Mesendoderm (in vitro differentiated cells): ENCODE measurements at regions not wholly inside any gene's neighbourhood (a gene's known extent, or its start where the extent isn't known, plus 50 kb on each side); places are given as distances from the start of the nearest gene placed in this dataset.

ENCODE experiments used
- DNase-seq: peaks from one replicate; pipeline ENCODE4 v3.0.0; 2013
- H2AK5ac ChIP-seq: 2 replicates; pipeline ENCODE4 v1.6.1; 2013; ENCODE audit warnings: low read length, inconsistent platforms
- H2BK120ac ChIP-seq: 2 replicates; pipeline ENCODE4 v1.6.1; 2013; ENCODE audit warnings: low read depth, mild to moderate bottlenecking, low read length, moderate library complexity, mixed read lengths
- H2BK15ac ChIP-seq: replicated peaks from 2 replicates; pipeline ENCODE4 v1.6.1; 2013; ENCODE audit warnings: low read depth, mild to moderate bottlenecking, moderate library complexity
- H2BK5ac ChIP-seq: 2 replicates; pipeline ENCODE4 v1.6.1; 2013; ENCODE audit warnings: low read length, inconsistent platforms
- H3K18ac ChIP-seq: 2 replicates; pipeline ENCODE4 v1.6.1; 2013; ENCODE audit warnings: mild to moderate bottlenecking, low read length, mixed read lengths
- H3K23ac ChIP-seq: one replicate; pipeline ENCODE4 v1.6.1; 2013; ENCODE audit warnings: low read length
- H3K27ac ChIP-seq: 2 replicates; pipeline ENCODE4 v1.5.1; 2013; ENCODE audit warnings: low read depth, mild to moderate bottlenecking, inconsistent platforms, low read length, moderate library complexity
- H3K27me3 ChIP-seq: 2 replicates; pipeline ENCODE4 v1.6.1; 2013; ENCODE audit warnings: low read length, control low read depth, mild to moderate bottlenecking, inconsistent platforms; ENCODE audit not compliant: insufficient read depth, poor library complexity
- H3K36me3 ChIP-seq: 2 replicates; pipeline ENCODE4 v1.6.1; 2013; ENCODE audit warnings: low read length, inconsistent platforms; ENCODE audit not compliant: control insufficient read depth, insufficient read depth
- H3K4ac ChIP-seq: one replicate; pipeline ENCODE4 v1.6.1; 2013; ENCODE audit warnings: low read depth, mild to moderate bottlenecking, low read length, moderate library complexity
- H3K4me1 ChIP-seq: 2 replicates; pipeline ENCODE4 v1.6.1; 2013; ENCODE audit warnings: low read depth, low read length, inconsistent platforms; ENCODE audit not compliant: control insufficient read depth
- H3K4me2 ChIP-seq: 2 replicates; pipeline ENCODE4 v1.6.1; 2013; ENCODE audit warnings: low read length
- H3K4me3 ChIP-seq: 2 replicates; pipeline ENCODE4 v1.5.1; 2013; ENCODE audit warnings: mild to moderate bottlenecking, low read length
- H3K56ac ChIP-seq: one replicate; pipeline ENCODE4 v1.6.1; 2013; ENCODE audit warnings: low read length
- H3K79me1 ChIP-seq: 2 replicates; pipeline ENCODE4 v1.6.1; 2013; ENCODE audit warnings: low read length, inconsistent platforms
- H3K79me2 ChIP-seq: 2 replicates; pipeline ENCODE4 v1.6.1; 2013; ENCODE audit warnings: mild to moderate bottlenecking, low read length; ENCODE audit not compliant: control insufficient read depth, insufficient read depth
- H3K9ac ChIP-seq: 2 replicates; pipeline ENCODE4 v1.6.1; 2013; ENCODE audit warnings: low read length, inconsistent platforms
- H4K5ac ChIP-seq: one replicate; pipeline ENCODE4 v1.6.1; 2013; ENCODE audit warnings: low read length
- H4K8ac ChIP-seq: one replicate; pipeline ENCODE4 v1.6.1; 2013; ENCODE audit warnings: low read depth, mild to moderate bottlenecking, control low read depth, low read length, moderate library complexity
- WGBS: extraction: QIAGEN DNeasy Blood & Tissue Kit; methylation state at CpG from one replicate; pipeline ENCODE4 v1.1.7; 2013; ENCODE audit warnings: low lambda C conversion rate, missing lambda C conversion rate; ENCODE audit not compliant: insufficient coverage; ENCODE audit errors: extremely low coverage; 5-methylcytosine and 5-hydroxymethylcytosine counted together

DNA sequence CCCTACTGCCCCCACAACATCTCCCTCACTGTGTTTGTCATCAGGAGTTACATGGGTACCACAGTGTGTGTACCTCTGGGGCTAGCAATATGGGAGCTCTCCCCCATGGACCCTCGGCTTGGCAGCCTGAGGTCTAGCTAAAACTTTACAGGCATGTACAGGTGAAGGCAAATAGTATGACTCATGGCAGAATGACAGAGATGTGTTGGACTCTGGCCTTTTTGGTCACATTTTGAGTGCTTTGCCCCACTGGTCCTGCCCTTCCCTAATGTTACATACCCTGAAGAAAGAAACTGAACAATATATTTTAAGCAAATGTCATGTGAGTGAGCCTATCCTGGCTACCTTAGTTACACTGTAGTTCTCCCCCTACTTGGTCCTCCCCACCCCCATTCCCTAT lies 124.0 kb downstream of the NGF start:
- H4K5ac ChIP-seq: no peak overlapping the region
- no peak overlapping the region for H2AK5ac ChIP-seq
- no peak overlapping the region for H3K4me2 ChIP-seq
- no peak for DNase-seq
- no peaks in the 10 kb centered on the region for H3K4me1 ChIP-seq
- WGBS: no CpG with 5 or more reads among the region's 1 CpG
- H3K23ac ChIP-seq: no peak overlapping the region
- no peaks in the 10 kb centered on the region for H3K79me2 ChIP-seq
- no peak overlapping the region for H2BK120ac ChIP-seq
- H2BK15ac ChIP-seq: no peak overlapping the region
- H3K4me3 ChIP-seq: no peak overlapping the region
- H3K4ac ChIP-seq: no peak overlapping the region
- H3K27ac ChIP-seq: no peak overlapping the region
- no peaks in the 10 kb centered on the region for H3K36me3 ChIP-seq
- H3K27me3 ChIP-seq: no peaks in the 10 kb centered on the region
- no peak overlapping the region for H3K18ac ChIP-seq
- no peak overlapping the region for H3K9ac ChIP-seq
- no peak overlapping the region for H3K56ac ChIP-seq
- H3K79me1 ChIP-seq: no peaks in the 10 kb centered on the region
- H4K8ac ChIP-seq: no peak overlapping the region
- H2BK5ac ChIP-seq: no peak overlapping the region

DNA sequence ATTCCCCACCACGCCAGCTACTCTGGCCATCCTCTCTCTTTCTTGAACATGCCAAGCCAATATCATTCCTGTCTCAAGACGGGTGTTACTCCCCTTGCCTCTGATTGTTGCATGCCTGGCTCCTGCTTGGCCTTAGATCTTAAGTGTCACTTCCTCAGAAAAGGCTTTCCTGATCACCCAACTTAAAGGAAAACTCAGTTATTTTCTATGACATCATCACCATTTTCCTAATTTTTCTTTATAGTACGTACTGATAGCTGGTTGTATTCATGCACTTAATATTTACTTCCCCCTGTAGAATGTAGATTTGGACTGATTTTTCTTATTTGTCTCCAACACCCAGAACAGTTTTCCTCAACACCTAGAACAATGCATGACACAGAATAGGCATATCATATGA lies 123.8 kb upstream of the TSPAN2 start:
- Histone ChIP-seq H2BK5ac (no peak overlapping the region), H3K79me2 (no peaks in the 10 kb centered on the region), H4K8ac (no peak overlapping the region), H2BK120ac (no peak overlapping the region), H3K27ac (no peak overlapping the region), H3K27me3 (no peaks in the 10 kb centered on the region), H4K5ac (no peak overlapping the region), H3K4me2 (no peak overlapping the region), H3K4me3 (no peak overlapping the region), H3K79me1 (no peaks in the 10 kb centered on the region), H3K56ac (no peak overlapping the region), H2BK15ac (no peak overlapping the region), H3K23ac (no peak overlapping the region), H2AK5ac (no peak overlapping the region), H3K18ac (no peak overlapping the region), H3K9ac (no peak overlapping the region), H3K4ac (no peak overlapping the region), H3K36me3 (no peaks in the 10 kb centered on the region), H3K4me1 (no peaks in the 10 kb centered on the region)
- no peak for DNase-seq
- no CpG with 5 or more reads among the region's 3 CpGs for WGBS

DNA sequence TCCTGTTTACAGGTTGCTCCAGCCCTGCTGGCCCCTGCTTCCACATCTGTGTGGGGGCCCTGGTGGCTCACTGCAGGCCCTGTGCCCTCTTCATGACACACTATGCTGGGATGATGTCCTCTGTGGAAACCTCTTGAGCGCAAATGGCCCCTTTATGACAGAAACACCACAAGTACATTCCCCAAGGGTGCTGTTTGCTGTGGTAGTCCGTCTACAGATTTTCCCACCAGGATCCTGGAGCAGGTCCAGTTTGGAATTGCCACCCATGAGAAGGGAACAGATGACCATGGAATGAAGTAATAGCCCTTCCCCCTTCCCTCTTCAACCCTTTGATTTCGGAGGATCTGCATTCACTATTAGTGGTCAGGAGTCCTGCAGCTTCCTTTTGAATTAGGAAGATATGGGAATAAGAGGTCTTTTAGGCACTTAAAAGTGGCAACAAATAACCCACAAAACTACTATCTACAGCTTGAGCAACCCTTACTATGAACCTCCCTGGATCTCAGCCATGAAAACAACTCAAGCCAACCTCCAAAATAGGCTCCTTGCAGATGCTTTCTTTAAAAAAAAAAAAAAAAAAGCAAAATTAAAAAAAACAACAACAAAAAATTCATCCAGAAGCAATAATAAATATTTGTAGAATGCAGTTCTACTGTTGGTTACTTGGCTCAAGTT lies 121.9 kb upstream of the TSPAN2 start:
- H3K79me2 ChIP-seq: no peaks in the 10 kb centered on the region

DNA sequence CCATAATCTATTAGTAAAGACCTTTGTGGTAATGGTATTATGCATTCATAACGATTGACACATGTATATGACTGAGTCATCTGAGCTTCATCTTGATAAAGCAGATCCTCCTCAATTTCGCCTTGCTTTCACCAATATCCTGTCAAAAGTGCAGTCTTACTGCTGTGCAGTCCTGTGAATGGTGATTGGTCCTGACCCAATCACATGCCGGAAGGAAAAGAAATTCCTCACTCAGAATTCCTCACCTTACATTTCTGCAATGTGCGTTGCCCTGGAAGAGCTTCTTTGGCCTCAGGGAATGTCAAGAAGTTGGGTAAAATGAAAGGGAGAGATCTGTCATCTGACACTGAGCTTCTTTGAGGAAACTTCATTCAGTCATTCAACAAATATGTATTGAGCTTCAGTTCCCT lies 121.0 kb upstream of the TSPAN2 start:
- Histone ChIP-seq H3K56ac (no peak overlapping the region), H3K27ac (no peak overlapping the region), H3K79me1 (no peaks in the 10 kb centered on the region), H3K4me3 (no peak overlapping the region), H4K5ac (no peak overlapping the region), H2AK5ac (no peak overlapping the region), H3K4me1 (no peaks in the 10 kb centered on the region), H2BK5ac (no peak overlapping the region), H3K4me2 (no peak overlapping the region), H2BK15ac (no peak overlapping the region), H3K36me3 (no peaks in the 10 kb centered on the region), H3K18ac (no peak overlapping the region), H3K9ac (no peak overlapping the region), H3K27me3 (no peaks in the 10 kb centered on the region), H3K4ac (no peak overlapping the region), H4K8ac (no peak overlapping the region), H3K23ac (no peak overlapping the region), H2BK120ac (no peak overlapping the region), H3K79me2 (no peaks in the 10 kb centered on the region)
- DNase-seq: peak; percentile 82
- no CpG with 5 or more reads among the region's 4 CpGs for WGBS

More for the DNA sequence above, 121.9 kb upstream of the TSPAN2 start:
- DNase-seq: no peak
- H3K9ac ChIP-seq: no peak overlapping the region
- no peak overlapping the region for H3K4me3 ChIP-seq
- H3K4me2 ChIP-seq: no peak overlapping the region
- H2AK5ac ChIP-seq: no peak overlapping the region
- H3K23ac ChIP-seq: no peak overlapping the region
- no peak overlapping the region for H2BK5ac ChIP-seq
- H3K4me1 ChIP-seq: no peaks in the 10 kb centered on the region
- H3K27ac ChIP-seq: no peak overlapping the region
- no peak overlapping the region for H2BK120ac ChIP-seq
- no peaks in the 10 kb centered on the region for H3K36me3 ChIP-seq
- H4K5ac ChIP-seq: no peak overlapping the region
- no CpG with 5 or more reads among the region's 3 CpGs for WGBS
- H3K79me1 ChIP-seq: no peaks in the 10 kb centered on the region
- no peak overlapping the region for H3K18ac ChIP-seq
- H3K27me3 ChIP-seq: no peaks in the 10 kb centered on the region
- H3K4ac ChIP-seq: no peak overlapping the region
- H4K8ac ChIP-seq: no peak overlapping the region
- H2BK15ac ChIP-seq: no peak overlapping the region
- H3K56ac ChIP-seq: no peak overlapping the region

DNA sequence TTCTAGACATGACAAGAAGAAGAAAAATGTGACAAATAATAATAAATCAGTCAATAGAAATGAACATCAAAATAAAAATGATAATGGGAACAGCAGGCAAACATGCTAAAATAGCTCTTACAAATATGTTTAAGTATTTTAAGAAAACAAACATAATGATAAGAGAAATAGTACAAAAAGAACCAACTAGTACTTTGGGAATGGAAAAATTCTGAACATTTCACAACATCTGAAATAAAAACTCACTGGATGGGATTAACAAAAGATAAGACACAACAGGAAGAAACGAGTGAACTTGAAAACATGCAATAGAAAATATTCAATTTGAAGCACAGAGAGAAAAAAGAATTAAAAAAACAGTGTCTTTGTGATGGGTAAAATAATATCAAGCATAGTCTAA lies 115.2 kb upstream of the TSPAN2 start:
- no peak overlapping the region for H2BK5ac ChIP-seq
- H3K36me3 ChIP-seq: no peaks in the 10 kb centered on the region
- H3K4me2 ChIP-seq: no peak overlapping the region
- H3K79me2 ChIP-seq: no peaks in the 10 kb centered on the region
- no CpG with 5 or more reads among the region's 1 CpG for WGBS
- H3K56ac ChIP-seq: no peak overlapping the region
- H3K23ac ChIP-seq: no peak overlapping the region
- H3K9ac ChIP-seq: no peak overlapping the region
- no peak overlapping the region for H2BK120ac ChIP-seq
- H3K4me1 ChIP-seq: no peaks in the 10 kb centered on the region
- H3K4ac ChIP-seq: no peak overlapping the region
- no peak overlapping the region for H3K27ac ChIP-seq
- H3K79me1 ChIP-seq: no peaks in the 10 kb centered on the region
- no peak overlapping the region for H3K4me3 ChIP-seq
- no peak overlapping the region for H4K5ac ChIP-seq
- H3K18ac ChIP-seq: no peak overlapping the region
- no peak overlapping the region for H2BK15ac ChIP-seq
- no peak for DNase-seq
- H3K27me3 ChIP-seq: no peaks in the 10 kb centered on the region
- H4K8ac ChIP-seq: no peak overlapping the region
- no peak overlapping the region for H2AK5ac ChIP-seq

DNA sequence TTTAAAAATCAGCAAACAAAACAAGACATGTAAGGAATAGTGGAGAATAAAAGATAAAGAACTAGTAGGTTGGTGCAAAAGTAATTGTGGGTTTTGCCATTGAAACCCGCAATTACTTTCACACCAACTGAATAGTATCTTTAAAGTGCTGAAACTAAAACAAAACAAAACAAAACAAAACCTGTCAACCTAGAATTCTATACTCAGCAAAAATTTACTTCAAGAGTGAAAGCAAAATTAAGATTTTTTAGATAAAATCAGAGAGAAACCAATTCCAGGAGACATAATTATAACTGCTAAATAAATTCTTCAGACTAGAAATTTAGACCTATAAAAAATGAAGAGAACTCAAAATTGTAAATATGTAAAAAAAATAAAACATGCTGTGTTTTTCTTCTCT lies 114.0 kb upstream of the TSPAN2 start:
- Histone ChIP-seq H2BK15ac (no peak overlapping the region), H3K36me3 (no peaks in the 10 kb centered on the region), H4K5ac (no peak overlapping the region), H3K4me1 (no peaks in the 10 kb centered on the region), H2BK120ac (no peak overlapping the region), H4K8ac (no peak overlapping the region), H3K4me3 (no peak overlapping the region), H3K23ac (no peak overlapping the region), H3K9ac (no peak overlapping the region), H3K27ac (no peak overlapping the region), H3K4me2 (no peak overlapping the region), H3K18ac (no peak overlapping the region), H3K79me2 (no peaks in the 10 kb centered on the region), H3K56ac (no peak overlapping the region), H3K79me1 (no peaks in the 10 kb centered on the region), H2BK5ac (no peak overlapping the region), H2AK5ac (no peak overlapping the region), H3K27me3 (no peaks in the 10 kb centered on the region), H3K4ac (no peak overlapping the region)
- DNase-seq: no peak
- WGBS: no CpG with 5 or more reads among the region's 1 CpG
